OCI-M1 (cell line): ENCODE measurements at regions not wholly inside any gene's neighbourhood (a gene's known extent, or its start where the extent isn't known, plus 50 kb on each side); places are given as distances from the start of the nearest gene placed in this dataset.
A peak's percentile ranks its signal among the peaks of the same experiment; 100 is the strongest.
"Not testable (repeated sequence)": the region's sequence is repeated elsewhere in the genome, so short reads cannot be mapped to it uniquely, and the experiment has no call there.

ENCODE experiments used
- DNase-seq: peaks from one replicate; lab custom pipeline; 2025; lab: John Stamatoyannopoulos, UW

DNA sequence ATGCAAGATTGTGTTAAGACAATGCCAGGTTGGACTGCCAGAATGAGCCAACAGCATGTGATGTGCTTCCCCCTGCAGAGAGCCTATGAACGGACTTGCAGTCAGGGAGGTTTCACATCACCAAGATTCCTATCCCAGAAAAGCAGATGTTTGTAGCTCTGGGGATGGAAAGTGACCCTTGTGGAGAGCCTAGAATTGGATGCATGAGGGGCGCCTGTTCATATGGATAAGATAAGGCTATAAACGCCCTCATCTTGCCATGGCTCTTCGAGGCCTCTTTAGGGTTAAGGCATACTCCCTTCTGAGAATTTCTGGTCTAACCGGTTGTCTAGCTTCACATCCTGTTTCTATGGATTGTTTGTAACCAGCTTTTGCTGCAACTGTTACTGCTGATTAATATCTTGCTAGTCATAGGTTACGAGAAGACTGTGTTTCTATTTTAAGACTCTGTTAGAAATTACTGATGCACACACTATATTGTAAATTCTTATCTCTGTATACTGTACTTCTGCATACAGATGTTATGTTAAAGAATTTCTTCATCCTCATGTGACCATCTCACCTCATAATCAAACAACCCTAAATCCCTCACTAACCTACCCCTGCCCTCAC, 295.8 kb downstream of the PTGER3 start:
- DNase-seq, result peak; percentile 81

DNA sequence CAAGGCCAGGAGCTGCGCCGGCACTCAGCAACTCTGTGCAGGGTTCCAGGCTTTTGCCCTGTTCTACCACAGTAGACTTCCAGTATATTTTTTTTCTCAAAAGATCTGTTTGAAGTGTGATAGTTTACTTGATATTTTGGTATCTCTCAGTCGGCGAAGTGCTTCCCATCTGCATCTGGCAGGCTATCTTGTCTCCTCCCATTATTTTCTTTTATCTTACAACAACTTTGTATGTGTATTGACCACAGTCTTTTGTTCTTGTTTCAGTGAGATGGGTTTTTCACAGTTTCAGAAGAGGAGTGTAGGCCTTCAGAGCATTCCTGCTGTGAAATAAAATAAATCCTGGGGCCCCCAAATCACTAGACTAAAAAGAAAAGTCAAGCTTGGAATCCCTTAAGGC, 292.9 kb downstream of the PTGER3 start:
- peak; percentile 46 for DNase-seq

DNA sequence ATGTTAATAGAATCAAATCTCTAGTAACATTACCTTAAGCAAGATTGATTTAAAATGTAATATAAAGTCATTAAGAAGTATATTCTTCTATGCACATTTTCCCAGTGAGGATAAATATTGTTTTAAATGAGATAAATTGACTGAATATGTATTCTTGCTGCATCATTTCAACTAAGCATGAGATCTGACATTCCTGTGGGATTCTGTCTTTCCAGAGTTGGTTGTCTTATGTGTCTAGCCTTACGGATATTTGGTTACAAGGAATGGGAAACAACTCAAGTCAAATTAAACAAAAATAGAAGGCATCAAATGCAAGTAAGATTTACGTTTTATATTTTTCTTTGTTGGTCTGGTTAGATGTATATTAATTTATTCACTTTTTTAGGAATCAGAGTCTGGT, 287.5 kb downstream of the PTGER3 start:
- no peak for DNase-seq

DNA sequence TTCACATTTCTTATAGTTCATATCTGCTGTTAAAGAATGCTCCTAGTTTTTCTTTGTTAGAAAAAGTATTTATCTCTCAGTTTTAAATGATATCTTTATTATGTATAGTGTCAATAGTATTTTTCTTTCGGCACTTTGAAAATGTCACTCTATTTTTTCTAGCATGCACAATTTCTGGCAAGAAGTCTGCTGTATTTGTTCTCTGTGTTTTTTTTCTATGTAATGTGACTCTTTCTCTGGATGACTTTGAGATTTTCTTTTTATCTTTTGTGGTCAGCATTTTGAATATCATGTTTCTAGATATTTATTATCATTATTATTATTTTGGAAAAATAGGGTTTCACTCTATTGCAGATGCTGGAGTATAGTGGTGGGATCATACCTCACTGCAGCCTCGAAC, 285.2 kb downstream of the PTGER3 start:
- no peak for DNase-seq

DNA sequence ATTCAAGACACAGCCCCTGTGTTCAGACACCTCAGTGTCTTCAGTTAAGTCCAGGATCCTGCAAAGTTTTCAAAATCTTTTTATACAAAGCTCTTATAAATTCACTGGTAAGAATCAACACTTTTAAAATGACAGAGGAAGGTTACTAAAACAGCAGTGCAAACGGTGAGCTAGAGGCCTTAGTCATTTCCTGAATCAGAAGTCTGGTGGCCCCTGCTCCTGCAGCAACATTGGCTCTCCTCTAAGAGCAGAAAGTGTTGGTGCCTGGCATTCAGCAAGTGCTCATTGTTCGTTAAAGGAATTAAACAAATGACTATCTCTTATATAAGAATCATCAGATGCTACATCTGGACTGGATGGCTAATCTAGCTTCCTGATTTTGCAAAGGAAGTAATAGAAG, 282.9 kb downstream of the PTGER3 start:
- peak; percentile 37 for DNase-seq

DNA sequence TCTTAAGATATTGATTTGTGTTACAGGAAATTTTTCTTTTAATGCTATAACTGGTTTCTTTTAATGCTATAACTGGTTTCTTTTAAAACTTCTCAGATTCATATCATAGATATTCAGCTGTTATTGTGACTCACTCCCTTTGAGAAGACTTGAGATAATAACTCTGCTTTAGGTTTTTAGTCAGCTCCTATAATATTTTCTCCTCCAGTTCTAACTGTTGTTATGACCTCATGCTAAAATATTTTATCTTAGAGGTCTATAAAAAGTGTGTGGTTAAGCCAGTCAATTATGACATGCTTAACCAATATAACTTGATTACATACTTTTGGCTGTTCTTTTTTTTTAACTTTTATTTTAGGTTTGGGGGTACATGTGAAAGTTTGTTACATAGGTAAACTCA, 280.2 kb downstream of the PTGER3 start:
- DNase-seq, result no peak

DNA sequence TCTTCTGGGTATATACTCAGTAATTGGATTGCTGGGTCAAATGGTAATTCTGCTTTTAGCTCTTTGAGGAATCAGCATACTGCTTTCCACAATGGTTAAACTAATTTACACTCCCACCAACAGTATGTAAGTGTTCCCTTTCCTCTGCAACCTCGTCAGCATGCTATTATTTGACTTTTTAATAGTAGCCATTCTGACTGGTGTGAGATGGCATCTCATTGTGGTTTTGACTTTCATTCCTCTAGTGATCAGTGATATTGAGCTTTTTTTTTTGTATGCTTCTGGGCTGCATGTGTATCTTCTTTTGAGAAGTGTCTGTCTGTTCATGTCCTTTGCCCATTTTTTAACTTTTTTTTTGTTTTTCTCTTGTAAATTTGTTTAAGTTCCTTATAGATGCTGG, 279.4 kb downstream of the PTGER3 start:
- no peak for DNase-seq

DNA sequence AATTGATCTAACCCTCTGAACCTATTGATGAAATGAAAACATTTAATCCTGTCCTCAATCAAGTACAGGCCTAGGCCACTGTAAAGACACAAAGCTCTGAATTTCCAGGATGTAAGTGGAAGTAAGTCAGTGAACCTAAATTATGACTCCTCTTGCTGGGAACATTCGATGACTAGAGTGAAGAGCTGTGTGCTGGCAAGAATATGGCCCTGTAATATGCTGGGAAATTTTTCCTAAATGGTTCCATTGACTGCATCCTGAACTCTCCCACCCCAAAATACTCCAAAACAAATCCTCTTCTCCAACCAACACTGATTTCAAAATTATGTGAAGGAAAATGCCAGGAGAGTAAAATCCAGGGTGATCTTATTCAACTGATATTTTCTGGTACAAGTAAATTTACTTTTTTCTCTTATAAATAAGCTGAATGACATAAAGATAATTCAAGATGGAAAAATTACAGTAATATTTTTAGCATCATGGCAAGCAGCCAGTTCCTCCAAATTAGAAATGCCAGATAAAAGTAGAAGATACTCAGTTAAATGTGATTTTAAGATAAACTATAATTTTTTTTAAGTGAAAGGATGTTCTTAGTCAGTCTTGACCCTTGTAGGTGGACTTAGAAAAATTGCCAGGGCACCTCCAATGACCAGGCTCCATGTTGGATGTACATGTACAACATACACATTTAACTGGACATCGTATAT, 269.4 kb downstream of the PTGER3 start:
- no peak for DNase-seq

DNA sequence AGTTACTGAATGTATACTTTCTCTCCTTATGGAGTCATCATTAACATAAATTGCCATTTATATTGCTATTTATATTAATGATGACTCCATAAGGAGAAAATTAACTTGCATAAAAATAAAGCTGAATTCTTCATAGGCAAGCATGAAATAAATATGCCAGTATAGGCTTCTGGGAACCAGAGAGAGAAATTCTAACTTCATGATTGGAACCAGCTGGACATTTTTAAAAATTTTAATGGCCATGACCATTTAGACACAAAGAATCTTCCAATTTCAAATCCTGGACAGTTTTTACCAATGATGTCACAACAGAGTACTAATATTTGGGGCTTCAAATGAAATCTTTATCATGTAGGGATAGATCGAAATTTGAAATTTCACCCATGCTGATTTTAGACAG, 268.7 kb downstream of the PTGER3 start:
- no peak for DNase-seq

DNA sequence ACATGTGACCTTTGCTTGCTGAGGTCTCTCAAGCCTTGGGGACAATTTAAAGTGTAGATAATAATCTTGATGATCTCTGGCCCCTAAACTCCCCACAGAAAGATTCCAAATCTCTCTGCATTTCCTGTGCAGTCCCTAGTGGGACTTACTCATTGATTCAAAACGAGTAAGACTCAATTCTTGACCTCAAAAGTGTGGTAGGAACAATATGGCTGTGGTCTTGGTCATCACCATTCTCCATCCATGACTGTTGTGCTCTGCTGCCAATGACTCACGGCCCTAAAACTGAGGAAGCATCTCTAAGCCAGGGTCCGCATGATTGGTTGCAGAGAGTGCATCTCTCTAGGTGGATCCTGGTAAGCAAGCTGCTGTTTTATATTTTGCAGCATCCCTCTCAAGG, 268.0 kb downstream of the PTGER3 start:
- DNase-seq, result no peak

DNA sequence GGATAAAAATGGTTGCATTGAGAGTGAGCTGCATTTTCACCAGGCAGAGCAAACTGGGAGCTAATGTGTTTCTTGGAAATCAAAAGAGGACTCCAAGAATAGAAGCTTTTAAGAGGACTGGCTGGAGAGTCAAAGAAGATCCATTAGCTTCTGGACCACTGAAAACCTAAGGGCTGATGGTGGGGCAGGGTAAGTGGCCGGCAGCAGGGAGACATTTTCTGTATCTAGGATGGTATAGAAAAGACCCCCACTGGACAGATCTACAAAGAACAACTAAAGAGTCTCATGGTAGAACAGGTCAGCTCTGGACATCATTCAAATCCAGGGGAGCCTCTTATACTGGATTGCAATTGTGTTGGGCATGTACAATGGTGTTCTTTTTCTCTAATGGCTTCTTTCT, 262.3 kb downstream of the PTGER3 start:
- DNase-seq, result peak; percentile 47

DNA sequence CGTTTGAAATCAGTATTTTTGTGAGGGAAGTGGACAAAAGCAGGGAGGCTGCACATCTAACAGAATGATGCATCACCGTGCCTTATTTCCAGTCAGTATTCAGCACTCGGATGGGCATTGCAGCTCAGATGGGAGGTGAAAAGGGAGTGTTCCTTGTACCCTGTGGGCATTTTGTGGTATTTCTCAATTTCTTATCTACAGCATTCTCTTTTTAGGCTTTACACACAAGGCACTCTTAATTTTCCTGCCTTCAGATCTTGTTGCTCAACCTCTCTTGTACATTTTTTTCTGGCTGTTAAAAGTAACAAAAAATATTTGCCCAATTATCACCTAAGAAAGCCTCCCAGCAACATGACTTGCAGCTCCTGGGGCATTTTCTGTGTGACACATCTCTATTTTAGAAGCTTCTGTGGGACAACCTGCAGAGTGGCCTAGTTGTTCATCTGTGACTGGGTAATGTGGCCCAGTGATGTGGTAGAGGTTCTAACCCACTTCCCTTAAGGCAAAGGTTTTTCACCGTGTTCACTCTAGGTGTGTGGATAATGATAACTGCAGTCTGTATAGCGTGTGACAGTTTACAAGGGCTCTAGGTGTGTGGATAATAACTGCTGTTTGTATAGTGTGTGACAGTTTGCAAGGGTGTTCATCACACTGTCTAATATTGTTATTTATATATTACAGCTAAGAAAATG, 257.2 kb downstream of the PTGER3 start:
- peak; percentile 32 for DNase-seq

DNA sequence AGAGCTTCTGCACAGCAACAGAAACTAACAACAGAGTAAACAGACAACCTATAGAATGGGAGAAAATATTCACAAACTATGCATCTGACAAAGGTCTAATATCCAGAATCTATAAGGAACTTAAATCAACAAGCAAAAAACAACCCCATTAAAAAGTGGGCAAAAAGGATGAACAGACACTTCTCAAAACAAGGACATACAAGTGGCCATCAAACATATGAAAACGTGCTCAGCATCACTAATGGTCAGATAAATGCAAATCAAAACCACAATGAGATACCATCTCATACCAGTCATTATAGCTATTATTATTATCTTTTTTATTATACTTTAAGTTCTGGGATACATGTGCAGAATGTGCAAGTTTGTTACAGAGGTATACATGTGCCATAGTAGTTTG, 252.6 kb downstream of the PTGER3 start:
- not testable (repeated sequence) for DNase-seq

DNA sequence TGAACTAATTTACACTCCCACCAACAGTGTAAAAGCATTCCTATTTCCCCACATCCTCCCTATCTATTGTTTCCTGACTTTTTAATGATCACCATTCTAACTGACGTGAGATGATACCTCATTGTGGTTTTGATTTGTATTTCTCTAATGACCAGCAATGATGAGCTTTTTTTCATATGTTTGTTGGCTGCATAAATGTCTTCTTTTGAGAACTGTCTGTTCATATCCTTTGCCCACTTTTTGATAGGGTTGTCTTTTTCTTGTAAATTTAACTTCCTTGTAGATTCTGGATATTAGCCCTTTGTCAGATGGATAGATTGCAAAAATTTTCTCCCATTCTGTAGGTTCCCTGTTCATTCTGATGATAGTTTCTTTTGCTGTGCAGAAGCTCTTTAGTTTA, 251.3 kb downstream of the PTGER3 start:
- DNase-seq, result not testable (repeated sequence)

DNA sequence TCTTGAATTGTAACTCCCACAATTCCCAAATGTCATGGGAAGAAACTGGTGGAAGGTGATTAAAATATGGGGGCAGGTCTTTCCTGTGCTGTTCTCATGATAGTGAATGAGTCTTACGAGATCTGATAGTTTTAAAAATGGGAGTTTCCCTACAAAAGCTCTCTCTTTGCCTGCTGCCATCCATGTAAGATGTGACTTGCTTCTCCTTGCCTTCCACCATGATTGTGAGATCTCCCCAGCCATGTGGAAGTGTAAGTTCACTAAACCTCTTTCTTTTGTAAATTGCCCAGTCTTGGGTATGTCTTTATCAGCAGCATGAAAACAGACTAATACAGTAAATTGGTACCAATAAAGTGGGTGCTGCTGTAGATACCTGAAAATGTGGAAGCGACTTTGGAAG, 245.0 kb downstream of the PTGER3 start:
- DNase-seq, result not testable (repeated sequence)

DNA sequence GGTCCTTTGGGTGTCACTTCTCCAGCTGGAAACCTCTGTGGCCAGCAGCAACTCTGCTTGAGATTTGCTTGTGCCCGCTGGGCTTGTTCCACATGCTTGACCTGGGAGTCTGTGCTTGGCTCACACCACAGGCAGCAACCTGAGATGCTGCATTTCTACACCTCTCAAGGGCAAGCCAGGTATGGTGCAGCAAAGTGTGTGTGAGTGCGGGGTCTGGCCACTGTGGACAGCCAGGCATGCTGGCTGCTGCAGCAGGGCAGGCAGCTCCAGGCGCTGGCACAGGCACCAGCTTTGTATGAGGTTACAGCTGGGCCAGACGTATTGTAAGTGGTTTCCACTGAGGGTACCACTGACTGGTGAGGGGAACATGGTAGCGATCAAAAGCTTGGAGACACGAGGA, 242.0 kb downstream of the PTGER3 start:
- no peak for DNase-seq

DNA sequence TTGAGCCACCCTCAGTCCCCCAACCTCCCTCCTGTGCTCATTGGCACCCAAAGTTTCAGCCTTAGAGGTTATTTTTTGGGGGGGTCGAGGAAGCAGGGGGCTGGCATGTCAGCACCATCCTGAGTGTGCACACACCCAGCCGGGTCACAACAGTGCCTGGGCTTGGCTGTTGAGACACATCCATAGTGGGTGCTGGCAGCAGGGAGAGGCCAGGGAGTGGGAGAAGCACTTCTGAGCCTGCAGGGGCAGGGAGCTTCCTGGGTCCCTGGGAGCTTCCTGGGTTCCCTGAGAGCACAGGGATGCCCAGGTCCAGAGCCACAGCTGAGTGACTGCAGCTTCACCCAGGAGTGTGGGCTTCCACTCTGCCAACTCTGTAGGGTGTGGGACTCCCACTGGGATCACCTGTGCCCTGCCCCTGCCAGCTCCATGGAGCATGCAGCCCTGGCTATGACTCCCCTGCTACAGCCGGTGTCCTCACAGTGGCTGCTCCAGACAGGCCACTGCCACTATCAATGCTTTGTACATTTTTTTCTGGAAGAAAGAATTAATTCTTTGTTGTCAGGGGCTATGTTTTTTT, 240.4 kb downstream of the PTGER3 start:
- DNase-seq, result no peak

DNA sequence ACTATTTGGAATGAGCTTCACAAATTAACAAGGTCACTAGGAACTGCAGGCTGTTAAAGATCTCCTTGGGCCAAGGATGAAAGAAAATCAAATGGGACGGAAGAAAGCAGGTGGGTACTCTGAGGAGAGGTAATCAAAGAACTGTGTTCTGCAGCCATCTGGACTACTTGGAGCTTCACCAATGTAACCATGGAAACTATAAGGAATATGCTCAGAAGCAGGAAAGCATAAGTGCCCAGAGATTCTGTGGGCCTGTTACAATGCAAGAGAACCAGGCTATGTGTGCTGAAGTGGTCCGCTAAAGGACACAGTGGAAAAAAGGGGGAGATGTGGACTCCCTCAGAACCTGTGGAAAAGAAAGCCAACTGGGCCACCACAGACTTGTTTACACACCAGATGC, 238.5 kb downstream of the PTGER3 start:
- DNase-seq, result no peak

DNA sequence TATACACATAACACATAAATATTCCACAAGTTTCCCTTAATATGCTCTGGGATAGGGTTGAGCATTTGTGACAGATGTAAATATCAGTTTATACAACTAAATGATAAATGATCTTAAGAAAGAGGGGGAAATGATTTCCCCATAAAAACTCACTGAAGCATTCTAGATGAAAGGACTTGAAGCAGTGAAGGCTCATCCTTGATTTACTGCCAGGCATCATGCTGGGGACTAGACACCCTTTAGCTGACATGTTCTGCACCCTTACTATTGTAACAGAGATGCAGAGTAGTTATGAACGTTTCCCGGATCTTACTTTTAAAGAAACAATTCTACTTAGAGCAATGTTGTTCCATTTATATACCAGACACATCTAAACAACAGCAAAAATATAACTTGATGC, 235.8 kb downstream of the PTGER3 start:
- no peak for DNase-seq

DNA sequence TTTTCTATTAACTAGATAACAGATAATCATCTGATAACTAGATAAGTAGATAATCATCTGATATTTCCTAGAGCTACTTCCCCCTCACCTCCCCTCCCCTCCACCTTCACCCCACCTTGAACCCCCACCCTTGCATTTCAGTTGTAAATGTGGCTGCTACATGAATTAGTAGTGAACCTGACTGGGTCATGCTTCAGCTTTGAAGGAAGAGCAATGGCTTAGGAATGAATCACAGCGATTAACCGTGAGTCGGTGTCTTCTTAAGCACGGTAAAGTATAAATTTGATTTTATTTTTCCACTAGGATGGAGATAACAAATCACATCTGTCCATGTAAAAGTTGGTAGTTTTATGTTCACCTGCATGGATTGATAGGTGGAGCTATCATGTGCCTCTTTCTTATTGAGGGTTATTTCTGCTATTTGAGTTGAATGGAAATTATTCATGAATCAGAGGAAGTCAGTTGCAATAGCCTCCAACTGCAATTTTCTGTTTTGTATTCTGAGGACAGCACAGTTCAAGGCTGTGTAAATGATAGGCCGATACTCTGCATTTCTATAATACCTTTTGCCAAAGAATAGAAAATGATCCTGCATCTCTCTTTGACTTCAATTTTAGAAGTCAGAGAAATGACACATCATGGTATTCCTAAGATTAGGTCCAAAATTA, 235.0 kb downstream of the PTGER3 start:
- no peak for DNase-seq

DNA sequence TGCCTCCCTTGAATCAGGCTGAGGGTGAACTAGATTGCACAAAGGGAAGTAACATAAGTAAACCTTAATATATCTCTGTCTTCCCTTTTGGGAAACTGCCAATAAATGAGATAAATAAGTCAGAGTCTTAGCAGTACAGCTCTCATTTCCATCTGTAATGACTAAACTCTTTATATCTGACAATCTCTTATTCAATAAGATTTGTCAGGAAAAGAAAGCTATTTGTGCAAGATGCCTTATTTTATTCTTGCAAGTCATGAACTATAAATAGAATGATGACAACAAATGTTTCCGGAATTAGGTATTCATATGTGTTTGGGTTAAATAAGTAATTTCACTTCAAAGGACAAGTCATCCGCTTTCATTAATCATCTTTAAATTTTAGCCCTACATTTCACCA, 229.2 kb downstream of the PTGER3 start:
- peak; percentile 28 for DNase-seq

DNA sequence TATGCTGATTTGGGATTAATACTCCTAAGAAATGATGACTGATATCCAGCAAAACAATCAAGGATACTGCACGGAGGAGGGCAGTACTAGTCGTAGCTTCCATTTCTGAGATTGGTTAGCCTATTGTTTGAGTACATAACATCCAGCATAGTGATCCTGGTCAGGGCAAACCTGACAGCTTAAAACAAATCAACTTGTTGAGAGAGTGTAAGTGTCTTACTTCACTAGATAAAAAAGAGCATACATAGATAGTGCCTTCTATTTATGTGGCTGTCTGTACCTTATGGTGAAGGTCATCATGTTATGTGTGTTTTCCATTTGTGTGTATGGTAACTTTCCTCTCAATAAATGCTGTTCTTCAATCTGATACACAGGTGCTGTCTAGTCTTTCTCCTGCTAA, 228.4 kb downstream of the PTGER3 start:
- no peak for DNase-seq

DNA sequence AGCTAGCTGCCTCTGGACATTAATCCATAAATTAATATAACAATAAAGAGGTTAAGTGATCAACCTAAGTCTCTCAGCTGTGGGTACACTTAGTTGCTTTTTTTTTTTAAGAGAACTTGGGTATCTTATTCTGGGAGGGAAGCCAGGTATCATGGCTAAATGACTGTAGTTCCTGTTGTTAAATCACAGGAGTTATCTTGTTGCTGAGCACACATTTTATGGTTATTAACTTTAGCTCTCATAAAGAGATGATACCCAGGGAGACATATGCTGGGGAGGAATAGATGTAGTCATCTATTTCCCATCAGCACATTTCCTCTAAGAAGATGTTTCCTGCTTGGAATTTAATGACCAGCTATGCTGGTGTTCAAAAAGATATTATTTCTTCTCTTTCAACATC, 227.8 kb downstream of the PTGER3 start:
- DNase-seq, result no peak
